Colonic mucosa (tissue), 4 donors: ENCODE measurements at regions not wholly inside any gene's neighbourhood (a gene's known extent, or its start where the extent isn't known, plus 50 kb on each side); places are given as distances from the start of the nearest gene placed in this dataset.

Source experiments
- DNase-seq: peaks from one replicate; pipeline ENCODE4 v3.0.0-alpha.2; 2020
- H3K27ac ChIP-seq: fragments of 200-600 bp; one replicate; pipeline ENCODE4 v1.8.0; 2021
- H3K27me3 ChIP-seq: fragments of 200-600 bp; one replicate; pipeline ENCODE4 v1.8.0; 2021
- H3K36me3 ChIP-seq: fragments of 200-600 bp; one replicate; pipeline ENCODE4 v1.8.0; 2021
- H3K4me1 ChIP-seq: fragments of 200-600 bp; one replicate; pipeline ENCODE4 v1.8.0; 2021; ENCODE audit warnings: mild to moderate bottlenecking
- H3K4me3 ChIP-seq: fragments of 200-600 bp; one replicate; pipeline ENCODE4 v1.8.0; 2021
- H3K9ac ChIP-seq, 2 donors: one replicate each; pipeline ENCODE4 v1.7.0; 2013; ENCODE audit warnings: control low read depth in 2 of 2, low read depth in 2 of 2, low read length in 2 of 2
- H3K9me3 ChIP-seq: fragments of 200-600 bp; one replicate; pipeline ENCODE4 v1.8.0; 2021
- intact Hi-C: fragments of 100-400 bp; cut with DNase I; formaldehyde crosslinking; loops from one replicate; pipeline ENCODE4 v1.14.1; 2022
- TF ChIP-seq, protein P1 (sequence below): fragments of 200-600 bp; IDR thresholded peaks from one replicate; pipeline ENCODE4 v1.8.0; 2022; ENCODE audit warnings: antibody characterized with exemption, mild to moderate bottlenecking
- donor health status: healthy.
- donor health status: DM: no; HTN: no; CAD: no.
- donor health status: DM: no; HTN: no; CAD: no.

DNA sequence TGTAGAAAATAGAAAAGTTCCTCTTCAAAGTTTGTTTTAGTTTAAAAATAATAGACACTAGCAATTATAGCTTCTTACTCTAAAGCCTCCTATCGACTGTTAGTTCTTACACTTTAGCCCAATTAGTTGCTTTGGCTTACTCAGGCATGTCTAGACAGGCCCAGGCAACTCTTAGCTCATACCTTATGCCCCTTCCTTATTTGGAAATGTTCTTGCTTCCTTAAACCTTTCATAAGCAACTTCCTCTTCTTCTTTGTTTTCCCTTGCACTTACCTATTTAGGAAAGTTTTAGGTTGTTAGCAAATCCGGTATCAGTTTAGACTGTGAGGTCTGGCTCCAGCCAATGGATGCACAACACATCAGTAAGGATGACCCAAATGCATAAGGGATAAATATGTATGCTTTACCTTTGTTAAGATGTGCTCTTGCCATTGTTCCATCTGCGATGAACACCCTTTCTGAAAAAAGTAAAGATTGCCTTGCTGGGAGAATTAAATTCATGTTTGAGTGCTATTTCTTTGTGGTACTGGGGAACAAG lies 1277.5 kb upstream of the CNTN5 start:
- Histone ChIP-seq H3K4me1 (no peaks in the 10 kb centered on the region), H3K9ac (no peak overlapping the region), H3K27me3 (no peaks in the 10 kb centered on the region), H3K36me3 (no peaks in the 10 kb centered on the region), H3K4me3 (no peak overlapping the region), H3K27ac (no peak overlapping the region), H3K9me3 (peaks cover 4% of the 10 kb centered on the region)
- no peak for DNase-seq
- TF ChIP-seq, protein P1, sequence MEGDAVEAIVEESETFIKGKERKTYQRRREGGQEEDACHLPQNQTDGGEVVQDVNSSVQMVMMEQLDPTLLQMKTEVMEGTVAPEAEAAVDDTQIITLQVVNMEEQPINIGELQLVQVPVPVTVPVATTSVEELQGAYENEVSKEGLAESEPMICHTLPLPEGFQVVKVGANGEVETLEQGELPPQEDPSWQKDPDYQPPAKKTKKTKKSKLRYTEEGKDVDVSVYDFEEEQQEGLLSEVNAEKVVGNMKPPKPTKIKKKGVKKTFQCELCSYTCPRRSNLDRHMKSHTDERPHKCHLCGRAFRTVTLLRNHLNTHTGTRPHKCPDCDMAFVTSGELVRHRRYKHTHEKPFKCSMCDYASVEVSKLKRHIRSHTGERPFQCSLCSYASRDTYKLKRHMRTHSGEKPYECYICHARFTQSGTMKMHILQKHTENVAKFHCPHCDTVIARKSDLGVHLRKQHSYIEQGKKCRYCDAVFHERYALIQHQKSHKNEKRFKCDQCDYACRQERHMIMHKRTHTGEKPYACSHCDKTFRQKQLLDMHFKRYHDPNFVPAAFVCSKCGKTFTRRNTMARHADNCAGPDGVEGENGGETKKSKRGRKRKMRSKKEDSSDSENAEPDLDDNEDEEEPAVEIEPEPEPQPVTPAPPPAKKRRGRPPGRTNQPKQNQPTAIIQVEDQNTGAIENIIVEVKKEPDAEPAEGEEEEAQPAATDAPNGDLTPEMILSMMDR = no peak
- intact Hi-C loops = no loop called here

DNA sequence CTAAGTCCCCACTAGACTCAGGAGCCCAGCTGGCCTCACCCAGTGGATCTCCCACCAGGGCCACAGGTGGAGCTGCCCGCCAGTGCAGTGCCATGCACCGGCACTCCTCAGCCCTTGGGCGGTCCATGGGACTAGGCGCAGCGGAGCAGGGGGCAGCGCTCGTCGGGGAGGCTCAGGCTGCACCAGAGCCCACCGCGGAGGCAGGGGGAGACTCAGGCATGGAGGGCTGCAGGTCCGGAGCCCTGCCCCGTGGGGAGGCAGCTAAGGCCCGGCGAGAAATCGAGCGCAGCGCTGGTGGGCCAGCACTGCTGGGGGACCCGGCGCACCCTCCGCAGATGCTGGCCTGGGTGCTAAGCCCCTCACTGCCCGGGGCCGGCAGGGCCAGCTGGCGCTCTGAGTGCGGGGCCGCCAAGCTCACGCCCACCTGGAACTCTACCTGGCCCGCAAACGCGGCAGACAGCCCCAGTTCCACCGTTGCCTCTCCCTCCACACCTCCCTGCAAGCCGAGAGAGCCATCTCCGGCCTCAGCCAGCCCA lies 1275.2 kb upstream of the CNTN5 start:
- TF ChIP-seq, protein P1 = no peak
- Histone ChIP-seq H3K9ac (no peak overlapping the region), H3K4me3 (no peak overlapping the region), H3K4me1 (no peaks in the 10 kb centered on the region), H3K27ac (no peak overlapping the region), H3K9me3 (peaks cover 4% of the 10 kb centered on the region), H3K36me3 (no peaks in the 10 kb centered on the region), H3K27me3 (no peaks in the 10 kb centered on the region)
- DNase-seq = no peak
- intact Hi-C loops = no loop called here

- no peak overlapping the region for H3K9ac ChIP-seq
- intact Hi-C loops = no loop called here
Observed at GRCh38 chr11:97746818-97747217, 1273.9 kb upstream of the CNTN5 start.

GRCh38 chr11:97751405-97751804 lies 1269.3 kb upstream of the CNTN5 start:
- no peaks in the 10 kb centered on the region for H3K4me1 ChIP-seq
- DNase-seq = no peak
- no peak overlapping the region for H3K9ac ChIP-seq
- no peak overlapping the region for H3K4me3 ChIP-seq
- no peaks in the 10 kb centered on the region for H3K27me3 ChIP-seq
- intact Hi-C loops = no loop called here
- H3K27ac ChIP-seq = no peak overlapping the region
- TF ChIP-seq, protein P1 = no peak
- no peaks in the 10 kb centered on the region for H3K9me3 ChIP-seq
- no peaks in the 10 kb centered on the region for H3K36me3 ChIP-seq

More at GRCh38 chr11:97746818-97747217, 1273.9 kb upstream of the CNTN5 start:
- TF ChIP-seq, protein P1 = no peak
- no peak for DNase-seq
- H3K36me3 ChIP-seq = no peaks in the 10 kb centered on the region
- H3K4me3 ChIP-seq = no peak overlapping the region
- no peak overlapping the region for H3K27ac ChIP-seq
- no peaks in the 10 kb centered on the region for H3K4me1 ChIP-seq
- no peaks in the 10 kb centered on the region for H3K27me3 ChIP-seq
- H3K9me3 ChIP-seq = peaks cover 4% of the 10 kb centered on the region

- Histone ChIP-seq H3K4me1 (no peaks in the 10 kb centered on the region), H3K9me3 (no peaks in the 10 kb centered on the region), H3K27ac (no peak overlapping the region), H3K4me3 (no peak overlapping the region), H3K9ac (no peak overlapping the region), H3K36me3 (no peaks in the 10 kb centered on the region), H3K27me3 (no peaks in the 10 kb centered on the region)
- intact Hi-C loops = no loop called here
- DNase-seq = no peak
- TF ChIP-seq, protein P1 = no peak
Observed at GRCh38 chr11:97751952-97752351, 1268.8 kb upstream of the CNTN5 start.
